IMR-90 (cell line): ENCODE measurements at regions not wholly inside any gene's neighbourhood (a gene's known extent, or its start where the extent isn't known, plus 50 kb on each side); places are given as distances from the start of the nearest gene placed in this dataset.

ENCODE experiments used
- ATAC-seq: fragments of 200-7000 bp; cut with Tn5 transposase; 2 replicates; pipeline ENCODE4 v1.9.1; 2020; ENCODE audit warnings: low read depth, mild to moderate bottlenecking, moderate library complexity
- BruUV-seq: library from RNA; stranded (reverse); fragments of 400-500 nt; replicated peaks from 2 replicates; lab custom pipeline; 2021; lab: Mats Ljungman, UMichigan
- CTCF ChIA-PET: fragments of 300-600 bp; formaldehyde crosslinking; extraction: SDS; loops from one replicate; lab custom pipeline; 2021; ENCODE audit warnings: antibody characterized with exemption; lab: Yijun Ruan, JAX
- POLR2A ChIA-PET: fragments of 300-600 bp; sonication (Branson Sonifier 250); formaldehyde crosslinking; loops from one replicate; lab custom pipeline; 2022; ENCODE audit warnings: antibody characterized with exemption; ENCODE audit not compliant: unreplicated experiment; lab: Charles Lee
- DNase-seq: peaks from one replicate; pipeline ENCODE4 v3.0.0; 2013
- H2AFZ ChIP-seq: replicated peaks from 2 replicates; pipeline ENCODE3; 2013; ENCODE audit warnings: low read length, mild to moderate bottlenecking; ENCODE audit not compliant: poor library complexity
- H2AK5ac ChIP-seq: 2 replicates; pipeline ENCODE4 v1.6.1; 2013; ENCODE audit warnings: low read depth, low read length, inconsistent platforms
- H2AK9ac ChIP-seq: replicated peaks from 2 replicates; pipeline ENCODE3; 2013; ENCODE audit warnings: mild to moderate bottlenecking, low read depth, low read length, moderate library complexity; ENCODE audit not compliant: poor library complexity
- H2BK120ac ChIP-seq: 2 replicates; pipeline ENCODE4 v1.6.1; 2013; ENCODE audit warnings: low read depth, low read length, inconsistent platforms
- H2BK15ac ChIP-seq: 3 replicates; pipeline ENCODE4 v1.6.1; 2013; ENCODE audit warnings: low read depth, low read length, inconsistent platforms
- H2BK20ac ChIP-seq: 2 replicates; pipeline ENCODE4 v1.6.1; 2013; ENCODE audit warnings: low read depth, mild to moderate bottlenecking, inconsistent platforms, low read length, moderate library complexity
- H2BK5ac ChIP-seq: 2 replicates; pipeline ENCODE4 v1.6.1; 2013; ENCODE audit warnings: mild to moderate bottlenecking, low read depth, low read length, inconsistent platforms; ENCODE audit not compliant: poor library complexity, severe bottlenecking
- H3K14ac ChIP-seq: replicated peaks from 2 replicates; pipeline ENCODE4 v1.6.1; 2013; ENCODE audit warnings: low read depth, low read length, inconsistent platforms
- H3K18ac ChIP-seq: 2 replicates; pipeline ENCODE4 v1.6.1; 2013; ENCODE audit warnings: low read depth, low read length, control low read depth
- H3K23ac ChIP-seq: 2 replicates; pipeline ENCODE4 v1.6.1; 2013; ENCODE audit warnings: low read depth, low read length, inconsistent platforms
- H3K27ac ChIP-seq: 2 replicates; pipeline ENCODE4 v1.5.1; 2013; ENCODE audit warnings: mild to moderate bottlenecking, control low read depth, low read length; ENCODE audit not compliant: insufficient read depth
- H3K27me3 ChIP-seq: 2 replicates; pipeline ENCODE4 v1.6.1; 2013; ENCODE audit warnings: low read length; ENCODE audit not compliant: control insufficient read depth, insufficient read depth
- H3K36me3 ChIP-seq: 2 replicates; pipeline ENCODE4 v1.6.1; 2013; ENCODE audit warnings: low read length, mixed read lengths; ENCODE audit not compliant: control insufficient read depth, insufficient read depth
- H3K4ac ChIP-seq: 2 replicates; pipeline ENCODE4 v1.6.1; 2013; ENCODE audit warnings: low read depth, low read length, inconsistent platforms
- H3K4me1 ChIP-seq: 2 replicates; pipeline ENCODE4 v1.6.1; 2013; ENCODE audit warnings: low read length, mixed read lengths; ENCODE audit not compliant: control insufficient read depth, insufficient read depth
- H3K4me2 ChIP-seq: 2 replicates; pipeline ENCODE4 v1.6.1; 2013; ENCODE audit warnings: low read depth, mild to moderate bottlenecking, control low read depth, low read length, moderate library complexity
- H3K4me3 ChIP-seq: 2 replicates; pipeline ENCODE4 v1.5.1; 2013; ENCODE audit warnings: low read depth, mild to moderate bottlenecking, control low read depth, low read length, moderate library complexity; ENCODE audit not compliant: insufficient read depth
- H3K56ac ChIP-seq: 2 replicates; pipeline ENCODE4 v1.6.1; 2013; ENCODE audit warnings: low read length, inconsistent platforms; ENCODE audit not compliant: insufficient read depth; ENCODE audit errors: extremely low read depth
- H3K79me1 ChIP-seq, 2 experiments: 2 replicates each; pipeline ENCODE4 v1.6.1; 2013; ENCODE audit warnings: low read length in 2 of 2, inconsistent platforms in 1 of 2, low read depth in 1 of 2
- H3K9ac ChIP-seq: 2 replicates; pipeline ENCODE4 v1.6.1; 2013; ENCODE audit warnings: low read depth, low read length, control low read depth
- H3K9me1 ChIP-seq: 2 replicates; pipeline ENCODE4 v1.6.1; 2013; ENCODE audit warnings: low read length, inconsistent platforms; ENCODE audit not compliant: insufficient read depth
- H3K9me3 ChIP-seq: 2 replicates; pipeline ENCODE4 v1.6.1; 2013; ENCODE audit warnings: low read length; ENCODE audit not compliant: control insufficient read depth, insufficient read depth
- H4K20me1 ChIP-seq: 2 replicates; pipeline ENCODE4 v1.6.1; 2013; ENCODE audit warnings: low read length, inconsistent platforms; ENCODE audit not compliant: insufficient read depth
- H4K5ac ChIP-seq: 2 replicates; pipeline ENCODE4 v1.6.1; 2013; ENCODE audit warnings: mild to moderate bottlenecking, low read depth, low read length, control low read depth
- H4K8ac ChIP-seq, 2 experiments: 2 replicates each; pipeline ENCODE4 v1.6.1; 2013; ENCODE audit warnings: low read depth in 2 of 2, low read length in 2 of 2, control low read depth in 1 of 2, inconsistent platforms in 1 of 2
- H4K91ac ChIP-seq: 2 replicates; pipeline ENCODE4 v1.6.1; 2013; ENCODE audit warnings: low read depth, low read length, inconsistent platforms; ENCODE audit not compliant: insufficient read depth
- BHLHE40 ChIP-seq: fragments of 150-350 bp; IDR thresholded peaks from 2 replicates; pipeline ENCODE4 v1.6.1; 2016; ENCODE audit warnings: mild to moderate bottlenecking, low read depth, low read length
- CEBPB ChIP-seq: IDR thresholded peaks from 2 replicates; pipeline ENCODE4 v1.6.1; 2012; ENCODE audit warnings: low read depth, low read length, improper control_type of control experiment
- RAD21 ChIP-seq: IDR thresholded peaks from 2 replicates; pipeline ENCODE4 v1.6.1; 2012; ENCODE audit warnings: low read length, improper control_type of control experiment
- dilution Hi-C: fragments of 300-500 bp; cut with HindIII; formaldehyde crosslinking; loops from one replicate; pipeline ENCODE4 v1.14.3; 2018; ENCODE audit warnings: low sequenced_read_pairs; ENCODE audit not compliant: unreplicated experiment
- in situ Hi-C: fragments of 300-500 bp; cut with MboI; formaldehyde crosslinking; loops from 3 replicates; pipeline ENCODE4 v1.14.3; 2019; ENCODE audit warnings: low sequenced_read_pairs, inconsistent platforms, mixed read lengths
- intact Hi-C: fragments of 100-400 bp; cut with micrococcal nuclease; formaldehyde crosslinking; loops from 2 replicates; pipeline ENCODE4 v1.10.0; 2022

- Histone ChIP-seq H3K36me3 (no peaks in the 10 kb centered on the region), H3K4me3 (no peak overlapping the region), H2BK120ac (no peak overlapping the region), H2BK5ac (no peak overlapping the region), H2AK9ac (no peak overlapping the region), H3K4me1 (no peaks in the 10 kb centered on the region), H2BK15ac (no peak overlapping the region), H2AK5ac (no peak overlapping the region), H3K4ac (no peak overlapping the region), H3K4me2 (no peak overlapping the region), H4K20me1 (no peaks in the 10 kb centered on the region), H3K9me1 (no peaks in the 10 kb centered on the region), H3K79me1 (no peaks in the 10 kb centered on the region), H2AFZ (no peak overlapping the region), H4K5ac (no peak overlapping the region), H3K9me3 (no peaks in the 10 kb centered on the region), H3K23ac (no peak overlapping the region), H3K56ac (no peak overlapping the region), H3K27ac (no peak overlapping the region), H4K91ac (no peak overlapping the region), H3K18ac (no peak overlapping the region), H2BK20ac (no peak overlapping the region), H3K9ac (no peak overlapping the region), H3K27me3 (no peaks in the 10 kb centered on the region), H4K8ac (no peak overlapping the region), H3K14ac (no peak overlapping the region)
- BruUV-seq = no TSS peak
- ChIA-PET POLR2A (no interaction called here), CTCF (no interaction called here)
- intact Hi-C loops (no loop called here), dilution Hi-C loops (no loop called here), in situ Hi-C loops (no loop called here)
- TF ChIP-seq BHLHE40 (no peak), RAD21 (no peak), CEBPB (no peak)
- DNase-seq = no peak
- ATAC-seq = no peak
Measured at GRCh38 chr3:176723758-176724393, 473.4 kb downstream of the TBL1XR1 start.
